ENCODE measurements at regions not wholly inside any gene's neighbourhood (a gene's known extent, or its start where the extent isn't known, plus 50 kb on each side); places are given as distances from the start of the nearest gene placed in this dataset.

DNA sequence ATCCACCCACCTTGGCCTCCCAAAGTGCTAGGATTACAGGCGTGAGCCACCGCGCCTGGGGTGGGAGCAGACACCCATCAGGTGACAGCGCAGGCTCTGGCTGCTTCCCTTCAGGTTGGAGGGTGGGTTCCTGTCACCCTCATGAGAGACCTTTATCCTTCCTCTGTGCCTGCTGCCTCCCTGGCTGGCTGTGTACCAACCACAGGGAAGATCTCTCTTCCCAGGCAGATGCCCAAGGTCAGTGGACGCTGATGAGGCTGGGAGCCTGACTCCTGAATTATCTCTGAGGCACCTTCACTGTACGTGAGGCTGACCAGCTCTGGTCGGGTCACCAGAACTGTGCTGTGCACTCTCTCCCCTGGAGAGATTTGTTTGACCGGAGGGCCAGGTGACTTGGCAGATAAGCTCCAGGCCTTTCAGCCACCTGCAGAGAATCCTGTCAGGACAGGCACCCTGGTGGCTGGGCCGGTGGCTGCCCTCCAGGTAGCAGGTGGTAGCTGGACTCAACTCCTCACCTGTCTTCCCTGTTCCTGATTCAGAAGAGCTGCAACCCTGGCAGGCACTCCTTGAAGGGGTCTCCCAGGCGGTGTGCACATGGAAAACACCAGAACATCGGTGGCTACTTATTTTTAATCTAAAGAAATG lies 251.9 kb downstream of the GLRX3 start:
- peaks cover 0 to 9% (median 2%) of the 10 kb centered on the region in 5 donors for H3K36me3 Mint-ChIP-seq
- intact Hi-C loops (cut with micrococcal nuclease), result no loop called here
- DNase-seq, result no peak
- no peak overlapping the region for H3K27ac ChIP-seq (ENCODE audit: low read depth, low read length)
- no peaks in the 10 kb centered on the region for H3K36me3 ChIP-seq (ENCODE audit: control insufficient read depth in 2 of 3, insufficient read depth in 3 of 3, low read length in 3 of 3)
- H3K4me3 ChIP-seq (ENCODE audit: low read length), result no peak overlapping the region
- peaks cover 0 to 20% (median 15%) of the 10 kb centered on the region in 5 donors for H3K27me3 Mint-ChIP-seq
- no peak for ATAC-seq
- peaks cover 0 to 2% (median 0%) of the 10 kb centered on the region in 7 donors for H3K4me1 Mint-ChIP-seq
- POLR2A ChIA-PET, result no interaction called here
- CTCF ChIA-PET, result no interaction called here
- H3K27ac Mint-ChIP-seq, result no peak overlapping the region
- H3K4me3 Mint-ChIP-seq, result no peak overlapping the region
- H3K9me3 Mint-ChIP-seq, result peaks cover 12 to 53% (median 22%) of the 10 kb centered on the region in 11 donors
- no peaks in the 10 kb centered on the region for H3K9me3 ChIP-seq (ENCODE audit: control insufficient read depth in 2 of 3, low read length in 3 of 3)
- no peaks in the 10 kb centered on the region for H3K27me3 ChIP-seq (ENCODE audit: control insufficient read depth in 2 of 2, insufficient read depth in 2 of 2, low read length in 2 of 2)
- no peaks in the 10 kb centered on the region for H3K4me1 ChIP-seq (ENCODE audit: control insufficient read depth in 2 of 2, insufficient read depth in 2 of 2, low read length in 2 of 2)

DNA sequence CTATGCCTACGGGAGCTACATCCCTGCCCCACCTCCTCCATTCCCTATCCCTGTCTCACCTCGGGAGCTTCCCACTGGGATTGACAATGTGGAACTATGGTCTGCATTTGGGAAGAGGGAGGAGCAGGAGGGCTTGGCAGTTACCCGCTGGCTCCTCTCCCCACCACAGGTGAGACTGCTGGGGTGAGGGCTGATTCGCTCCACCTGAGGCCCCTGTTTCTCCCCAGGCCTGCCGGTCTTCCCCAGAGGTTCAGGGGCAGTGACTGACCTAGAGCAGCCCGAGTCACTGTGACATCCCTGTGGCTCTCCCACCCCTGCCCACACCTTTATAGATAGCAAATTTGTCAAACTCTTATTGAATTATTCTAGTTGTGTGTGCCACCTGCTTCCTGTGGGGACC lies 252.6 kb downstream of the GLRX3 start:
- H3K36me3 Mint-ChIP-seq, result peaks cover 0 to 9% (median 2%) of the 10 kb centered on the region in 5 donors
- Histone ChIP-seq H3K4me1 (ENCODE audit: control insufficient read depth in 2 of 2, insufficient read depth in 2 of 2, low read length in 2 of 2) (no peaks in the 10 kb centered on the region), H3K27ac (ENCODE audit: low read depth, low read length) (no peak overlapping the region), H3K36me3 (ENCODE audit: control insufficient read depth in 2 of 3, insufficient read depth in 3 of 3, low read length in 3 of 3) (no peaks in the 10 kb centered on the region), H3K9me3 (ENCODE audit: control insufficient read depth in 2 of 3, low read length in 3 of 3) (no peaks in the 10 kb centered on the region), H3K4me3 (ENCODE audit: low read length) (no peak overlapping the region), H3K27me3 (ENCODE audit: control insufficient read depth in 2 of 2, insufficient read depth in 2 of 2, low read length in 2 of 2) (no peaks in the 10 kb centered on the region)
- H3K4me1 Mint-ChIP-seq, result peaks cover 0 to 2% (median 0%) of the 10 kb centered on the region in 7 donors
- DNase-seq, result no peak
- H3K9me3 Mint-ChIP-seq, result peaks cover 9 to 51% (median 24%) of the 10 kb centered on the region in 11 donors
- ChIA-PET POLR2A (no interaction called here), CTCF (no interaction called here)
- intact Hi-C loops (cut with micrococcal nuclease), result no loop called here
- no peak overlapping the region for H3K4me3 Mint-ChIP-seq
- H3K27ac Mint-ChIP-seq, result no peak overlapping the region
- ATAC-seq, result no peak
- peaks cover 0 to 20% (median 15%) of the 10 kb centered on the region in 5 donors for H3K27me3 Mint-ChIP-seq

DNA sequence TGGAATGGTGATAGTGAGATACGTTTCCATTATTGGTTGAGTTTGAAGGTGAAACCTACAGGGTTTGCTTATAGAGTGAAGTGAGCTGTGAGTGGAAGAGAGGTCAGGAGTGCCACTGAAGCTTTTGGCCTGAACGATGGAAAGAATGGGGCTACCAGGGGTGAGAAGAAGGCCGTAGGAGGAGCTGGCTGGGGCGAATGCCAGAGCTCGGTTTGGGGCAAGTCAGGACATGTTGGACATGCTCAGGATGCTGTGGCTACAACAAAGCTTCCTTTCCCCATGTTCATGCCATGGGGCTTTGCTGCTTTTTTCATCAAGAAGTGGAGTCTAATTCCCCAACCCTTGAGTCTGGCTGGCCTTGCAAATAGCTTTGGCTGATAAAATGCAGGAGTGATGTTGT lies 253.7 kb downstream of the GLRX3 start:
- Histone ChIP-seq H3K9me3 (ENCODE audit: control insufficient read depth in 2 of 3, low read length in 3 of 3) (peaks cover 0 to 5% (median 0%) of the 10 kb centered on the region in 3 experiments), H3K36me3 (ENCODE audit: control insufficient read depth in 2 of 3, insufficient read depth in 3 of 3, low read length in 3 of 3) (no peaks in the 10 kb centered on the region), H3K27ac (ENCODE audit: low read depth, low read length) (no peak overlapping the region), H3K27me3 (ENCODE audit: control insufficient read depth in 2 of 2, insufficient read depth in 2 of 2, low read length in 2 of 2) (no peaks in the 10 kb centered on the region), H3K4me1 (ENCODE audit: control insufficient read depth in 2 of 2, insufficient read depth in 2 of 2, low read length in 2 of 2) (no peaks in the 10 kb centered on the region), H3K4me3 (ENCODE audit: low read length) (no peak overlapping the region)
- Mint-ChIP-seq H3K27me3 (peaks cover 0 to 20% (median 15%) of the 10 kb centered on the region in 5 donors), H3K9me3 (peaks cover 6 to 51% (median 23%) of the 10 kb centered on the region in 11 donors), H3K4me3 (no peak overlapping the region), H3K4me1 (no peaks in the 10 kb centered on the region), H3K27ac (no peak overlapping the region), H3K36me3 (peaks cover 0 to 9% (median 0%) of the 10 kb centered on the region in 5 donors)
- intact Hi-C loops (cut with micrococcal nuclease), result no loop called here
- CTCF ChIA-PET, result no interaction called here
- no peak for ATAC-seq
- POLR2A ChIA-PET, result no interaction called here
- DNase-seq, result no peak

DNA sequence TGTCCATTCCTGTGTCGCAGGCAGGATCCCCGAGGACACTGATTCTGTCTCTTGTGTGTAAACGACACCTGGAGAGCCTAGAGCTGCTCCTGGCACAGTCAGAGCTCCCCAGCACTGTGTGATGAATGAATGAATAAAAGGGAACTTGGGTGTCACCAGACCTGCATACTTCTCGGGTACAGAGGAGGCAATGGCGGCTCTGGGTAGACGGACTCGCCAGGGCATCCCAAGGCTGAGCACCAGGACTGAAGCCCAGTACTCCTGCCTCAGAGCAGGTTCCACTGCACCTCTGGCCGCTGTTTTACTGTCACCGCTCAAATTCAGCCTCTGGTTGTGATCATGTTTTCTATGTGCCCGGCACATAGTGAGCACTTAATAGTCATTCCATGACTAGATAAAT lies 255.8 kb downstream of the GLRX3 start:
- POLR2A ChIA-PET, result no interaction called here
- no peaks in the 10 kb centered on the region for H3K36me3 ChIP-seq (ENCODE audit: control insufficient read depth in 2 of 3, insufficient read depth in 3 of 3, low read length in 3 of 3)
- peaks cover 0 to 15% (median 0%) of the 10 kb centered on the region in 3 experiments for H3K9me3 ChIP-seq (ENCODE audit: control insufficient read depth in 2 of 3, low read length in 3 of 3)
- no peak overlapping the region for H3K4me3 ChIP-seq (ENCODE audit: low read length)
- no peak overlapping the region for H3K4me3 Mint-ChIP-seq
- no peaks in the 10 kb centered on the region for H3K4me1 ChIP-seq (ENCODE audit: control insufficient read depth in 2 of 2, insufficient read depth in 2 of 2, low read length in 2 of 2)
- H3K27me3 Mint-ChIP-seq, result peaks cover 0 to 20% (median 15%) of the 10 kb centered on the region in 5 donors
- peaks cover 0 to 6% (median 0%) of the 10 kb centered on the region in 5 donors for H3K36me3 Mint-ChIP-seq
- ATAC-seq, result no peak
- no peak overlapping the region for H3K27ac Mint-ChIP-seq
- DNase-seq, result no peak
- CTCF ChIA-PET, result no interaction called here
- no peak overlapping the region for H3K27ac ChIP-seq (ENCODE audit: low read depth, low read length)
- no peaks in the 10 kb centered on the region for H3K4me1 Mint-ChIP-seq
- intact Hi-C loops (cut with micrococcal nuclease), result no loop called here
- H3K27me3 ChIP-seq (ENCODE audit: control insufficient read depth in 2 of 2, insufficient read depth in 2 of 2, low read length in 2 of 2), result no peaks in the 10 kb centered on the region
- H3K9me3 Mint-ChIP-seq, result peaks cover 5 to 51% (median 19%) of the 10 kb centered on the region in 11 donors

DNA sequence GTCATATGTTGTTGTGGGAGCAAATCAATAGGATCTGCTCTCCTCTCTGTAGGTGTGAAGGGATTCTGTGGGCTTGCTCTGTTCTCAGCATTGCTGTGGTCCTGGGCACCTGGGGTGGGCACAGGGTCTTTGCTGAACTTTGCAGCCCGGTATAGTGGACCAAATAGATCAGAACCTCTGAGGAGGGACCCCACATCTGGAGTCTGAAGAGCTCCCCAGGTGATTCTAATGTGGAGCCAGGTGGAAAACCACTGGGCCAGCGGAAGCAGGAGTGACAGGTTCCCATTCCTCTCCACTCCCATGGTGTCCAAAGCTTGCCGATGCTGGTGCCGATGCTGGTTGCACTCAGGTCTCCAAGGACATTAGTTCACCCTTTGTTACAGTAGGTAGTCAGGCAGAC lies 257.2 kb downstream of the GLRX3 start:
- H3K36me3 Mint-ChIP-seq, result peaks cover 0 to 3% (median 0%) of the 10 kb centered on the region in 5 donors
- H3K9me3 ChIP-seq (ENCODE audit: control insufficient read depth in 2 of 3, low read length in 3 of 3), result peaks cover 0 to 15% (median 0%) of the 10 kb centered on the region in 3 experiments
- H3K4me3 ChIP-seq (ENCODE audit: low read length), result no peak overlapping the region
- no peak for ATAC-seq
- H3K9me3 Mint-ChIP-seq, result peaks cover 5 to 58% (median 16%) of the 10 kb centered on the region in 11 donors
- CTCF ChIA-PET, result no interaction called here
- H3K27me3 ChIP-seq (ENCODE audit: control insufficient read depth in 2 of 2, insufficient read depth in 2 of 2, low read length in 2 of 2), result no peaks in the 10 kb centered on the region
- H3K4me1 ChIP-seq (ENCODE audit: control insufficient read depth in 2 of 2, insufficient read depth in 2 of 2, low read length in 2 of 2), result no peaks in the 10 kb centered on the region
- no peak overlapping the region for H3K27ac ChIP-seq (ENCODE audit: low read depth, low read length)
- POLR2A ChIA-PET, result no interaction called here
- H3K4me3 Mint-ChIP-seq, result no peak overlapping the region
- no peaks in the 10 kb centered on the region for H3K36me3 ChIP-seq (ENCODE audit: control insufficient read depth in 2 of 3, insufficient read depth in 3 of 3, low read length in 3 of 3)
- H3K27me3 Mint-ChIP-seq, result peaks cover 0 to 20% (median 15%) of the 10 kb centered on the region in 5 donors
- DNase-seq, result no peak
- intact Hi-C loops (cut with micrococcal nuclease), result no loop called here
- H3K4me1 Mint-ChIP-seq, result no peaks in the 10 kb centered on the region
- H3K27ac Mint-ChIP-seq, result no peak overlapping the region

DNA sequence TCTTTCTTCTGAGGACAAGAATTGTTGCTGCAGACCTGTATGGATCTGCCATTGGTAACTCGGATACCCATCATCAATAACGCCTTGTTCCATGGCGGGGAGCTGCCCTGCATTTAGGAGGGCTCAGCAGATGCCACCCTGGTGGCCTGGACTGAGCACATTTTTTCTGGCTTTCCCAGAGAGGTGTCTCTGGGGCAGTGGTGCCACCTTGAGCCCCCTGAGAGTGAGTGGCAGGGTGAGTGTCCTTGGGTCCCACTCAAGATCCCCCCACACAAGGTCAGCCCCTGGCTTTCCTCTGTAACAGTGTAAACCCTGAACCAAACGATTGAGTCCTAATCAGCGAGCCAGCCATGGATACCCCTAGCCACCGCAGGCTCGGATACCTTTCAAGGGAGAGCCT lies 258.6 kb downstream of the GLRX3 start:
- no peaks in the 10 kb centered on the region for H3K4me1 Mint-ChIP-seq
- H3K9me3 ChIP-seq (ENCODE audit: control insufficient read depth in 2 of 3, low read length in 3 of 3), result peaks cover 0 to 15% (median 0%) of the 10 kb centered on the region in 3 experiments

More for the DNA sequence above, 258.6 kb downstream of the GLRX3 start:
- H3K36me3 Mint-ChIP-seq, result peaks cover 0 to 3% (median 0%) of the 10 kb centered on the region in 5 donors
- POLR2A ChIA-PET, result no interaction called here
- ATAC-seq, result no peak
- H3K4me3 Mint-ChIP-seq, result no peak overlapping the region
- no peak overlapping the region for H3K27ac Mint-ChIP-seq
- no peaks in the 10 kb centered on the region for H3K27me3 ChIP-seq (ENCODE audit: control insufficient read depth in 2 of 2, insufficient read depth in 2 of 2, low read length in 2 of 2)
- intact Hi-C loops (cut with micrococcal nuclease), result no loop called here
- H3K4me3 ChIP-seq (ENCODE audit: low read length), result no peak overlapping the region
- no peaks in the 10 kb centered on the region for H3K36me3 ChIP-seq (ENCODE audit: control insufficient read depth in 2 of 3, insufficient read depth in 3 of 3, low read length in 3 of 3)
- no peaks in the 10 kb centered on the region for H3K4me1 ChIP-seq (ENCODE audit: control insufficient read depth in 2 of 2, insufficient read depth in 2 of 2, low read length in 2 of 2)
- peaks cover 0 to 20% (median 11%) of the 10 kb centered on the region in 5 donors for H3K27me3 Mint-ChIP-seq
- H3K9me3 Mint-ChIP-seq, result peaks cover 5 to 63% (median 16%) of the 10 kb centered on the region in 11 donors
- CTCF ChIA-PET, result no interaction called here
- H3K27ac ChIP-seq (ENCODE audit: low read depth, low read length), result no peak overlapping the region
- no peak for DNase-seq
